Germinal center (tissue), 1 donor: ENCODE measurements at regions not wholly inside any gene's neighbourhood (a gene's known extent, or its start where the extent isn't known, plus 50 kb on each side); places are given as distances from the start of the nearest gene placed in this dataset.
"Not testable (repeated sequence)": the region's sequence is repeated elsewhere in the genome, so short reads cannot be mapped to it uniquely, and the experiment has no call there.

Experiments
- DNase-seq: peaks from one replicate; pipeline ENCODE4 v3.0.0; 2012; ENCODE audit warnings: mixed read lengths, low spot score

DNA sequence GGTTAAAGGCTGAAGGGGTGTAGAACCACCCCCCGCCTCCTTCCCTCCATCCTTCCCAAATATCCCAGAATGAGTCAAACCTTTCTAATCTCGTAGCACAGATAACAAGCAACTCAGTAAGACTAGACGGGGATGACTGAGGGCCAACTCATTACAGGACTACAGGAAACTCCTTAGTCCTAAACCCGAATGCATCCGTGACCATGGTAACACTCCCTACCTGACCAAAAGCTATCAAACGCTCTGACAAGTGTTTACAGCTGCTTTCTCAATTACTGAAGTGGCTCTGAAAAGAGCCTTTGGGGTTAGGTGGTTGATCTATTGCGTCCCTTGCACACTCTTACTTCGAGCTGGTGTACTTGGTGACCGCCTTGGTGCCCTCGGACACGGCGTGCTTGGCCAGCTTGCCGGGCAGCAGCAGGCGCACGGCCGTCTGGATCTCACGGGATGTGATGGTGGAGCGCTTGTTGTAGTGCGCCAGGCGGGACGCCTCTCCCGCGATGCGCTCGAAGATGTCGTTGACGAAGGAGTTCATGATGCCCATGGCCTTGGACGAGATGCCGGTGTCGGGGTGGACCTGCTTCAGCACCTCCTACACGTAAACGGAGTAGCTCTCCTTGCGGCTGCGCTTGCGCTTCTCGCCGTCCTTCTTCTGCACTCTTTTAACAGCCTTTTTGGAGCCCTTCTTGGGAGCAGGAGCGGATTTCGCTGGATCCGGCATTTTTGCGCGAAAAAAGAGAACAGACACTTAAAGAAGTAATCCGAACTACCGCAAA is 67.4 kb downstream of the FAM72B start:
- not testable (repeated sequence) for DNase-seq

DNA sequence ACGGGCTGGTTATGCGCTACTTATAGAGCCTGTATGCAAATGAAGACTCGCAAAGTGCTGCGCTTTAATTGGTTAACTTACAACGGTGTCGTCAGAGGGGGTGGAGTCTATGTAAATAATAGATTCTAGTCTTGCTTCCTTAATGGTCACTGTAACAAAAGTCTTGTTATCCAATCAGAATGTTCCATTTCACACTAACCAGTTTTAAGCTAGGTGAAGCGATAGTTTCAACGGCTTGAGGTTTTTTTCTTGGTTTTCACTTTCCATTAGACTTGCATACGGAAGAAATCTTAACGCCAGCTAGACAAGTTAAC is 66.9 kb downstream of the FAM72B start:
- not testable (repeated sequence) for DNase-seq

DNA sequence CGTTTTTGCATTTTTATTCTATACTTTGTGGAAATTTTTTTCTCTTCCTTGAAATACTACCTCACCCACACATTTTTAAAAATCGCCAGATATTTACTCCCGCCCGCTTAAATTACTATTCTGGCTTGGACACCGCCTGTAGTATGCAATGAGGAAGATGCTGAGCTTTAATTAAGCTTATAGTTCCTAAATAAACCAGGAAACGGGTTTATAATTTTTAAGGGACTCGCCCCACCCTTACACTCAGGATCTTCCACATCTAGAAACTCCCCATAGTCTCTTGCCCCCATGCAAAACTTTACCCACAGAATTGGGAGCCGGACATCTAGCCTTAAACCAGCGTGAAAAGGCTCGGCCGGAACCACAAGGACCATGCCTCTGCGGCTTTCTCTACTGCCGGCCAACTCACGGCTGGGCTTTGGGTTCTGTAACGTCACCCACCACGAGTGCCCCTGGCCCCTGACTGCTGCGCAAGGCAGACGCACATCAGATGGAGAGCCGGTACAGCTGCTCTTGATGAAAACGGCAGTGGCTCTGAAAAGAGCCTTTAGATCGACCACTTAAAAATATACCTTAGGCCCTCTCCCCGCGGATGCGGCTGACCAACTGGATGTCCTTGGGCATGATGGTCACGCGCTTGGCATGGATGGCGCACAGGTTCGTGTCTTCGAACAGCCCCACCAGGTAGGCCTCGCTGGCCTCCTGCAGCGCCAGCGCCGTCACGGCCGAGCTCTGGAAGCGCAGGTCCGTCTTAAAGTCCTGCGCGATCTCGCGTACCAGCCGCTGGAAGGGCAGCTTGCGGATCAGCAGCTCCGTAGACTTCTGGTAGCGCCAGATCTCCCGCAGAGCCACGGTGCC is 66.3 kb downstream of the FAM72B start:
- DNase-seq, result not testable (repeated sequence)
